Panc1 (cell line): ENCODE measurements at regions not wholly inside any gene's neighbourhood (a gene's known extent, or its start where the extent isn't known, plus 50 kb on each side); places are given as distances from the start of the nearest gene placed in this dataset.

Experiments used
- ATAC-seq: fragments of 200-7000 bp; cut with Tn5 transposase; 2 replicates; pipeline ENCODE4 v1.9.1; 2020; ENCODE audit warnings: mild to moderate bottlenecking, moderate library complexity
- BruUV-seq: library from RNA; stranded (reverse); fragments of 400-500 nt; replicated peaks from 2 replicates; lab custom pipeline; 2021; lab: Mats Ljungman, UMichigan
- CTCF ChIA-PET: fragments of 300-600 bp; sonication (Branson Sonifier 250); formaldehyde crosslinking; loops from one replicate; lab custom pipeline; 2022; ENCODE audit warnings: antibody characterized with exemption; lab: Charles Lee
- POLR2A ChIA-PET: fragments of 300-600 bp; sonication (Branson Sonifier 250); formaldehyde crosslinking; loops from one replicate; lab custom pipeline; 2022; ENCODE audit warnings: antibody characterized with exemption; lab: Charles Lee
- DNase-seq: peaks from one replicate; pipeline ENCODE4 v3.0.0-alpha.2; 2010; ENCODE audit warnings: low read depth, low spot score
- H3K27ac ChIP-seq: 2 replicates; pipeline ENCODE4 v1.5.1; 2011; ENCODE audit warnings: mild to moderate bottlenecking, low read length, inconsistent platforms
- H3K27me3 ChIP-seq: fragments of 200-500 bp; sonication (Bioruptor generic); 2 replicates; pipeline ENCODE4 v1.6.0; 2014; ENCODE audit warnings: low read length, inconsistent platforms; ENCODE audit not compliant: control insufficient read depth, insufficient read depth
- H3K36me3 ChIP-seq: fragments of 200-500 bp; sonication (Bioruptor generic); 2 replicates; pipeline ENCODE4 v1.5.1; 2014; ENCODE audit warnings: inconsistent platforms, mild to moderate bottlenecking, low read length, moderate library complexity; ENCODE audit not compliant: control insufficient read depth, insufficient read depth
- H3K4me1 ChIP-seq: 2 replicates; pipeline ENCODE4 v1.5.1; 2011; ENCODE audit warnings: inconsistent platforms, mild to moderate bottlenecking, low read length, moderate library complexity; ENCODE audit not compliant: control insufficient read depth, insufficient read depth
- H3K4me3 ChIP-seq, 2 experiments: 2 replicates each; pipeline ENCODE4 v1.5.1; 2011 to 2012; ENCODE audit warnings: low read depth in 2 of 2, low read length in 2 of 2, mild to moderate bottlenecking in 2 of 2, inconsistent platforms in 1 of 2, moderate library complexity in 1 of 2
- H3K9me3 ChIP-seq: fragments of 200-500 bp; sonication (Bioruptor generic); 2 replicates; pipeline ENCODE4 v1.5.1; 2014; ENCODE audit warnings: low read depth, mild to moderate bottlenecking, inconsistent platforms, low read length, moderate library complexity; ENCODE audit not compliant: control insufficient read depth, insufficient read depth
- POLR2AphosphoS5 ChIP-seq: IDR thresholded peaks from 2 replicates; pipeline ENCODE4 v1.6.1; 2012; ENCODE audit warnings: mild to moderate bottlenecking, low read depth, low read length, moderate library complexity
- SIN3A ChIP-seq: IDR thresholded peaks from 2 replicates; pipeline ENCODE4 v1.6.1; 2012; ENCODE audit warnings: low read depth, mild to moderate bottlenecking, low read length, moderate library complexity, borderline replicate concordance; ENCODE audit not compliant: insufficient read depth
- TCF7L2 ChIP-seq: IDR thresholded peaks from 2 replicates; pipeline ENCODE4 v1.6.1; 2011; ENCODE audit warnings: mild to moderate bottlenecking, low read depth, low read length, inconsistent platforms
- in situ Hi-C: cut with HindIII; loops from 2 replicates; pipeline ENCODE4 v1.10.0; 2016; ENCODE audit warnings: low sequenced_read_pairs, low pct_unique_long_range_greater_than_20kb
- intact Hi-C: fragments of 100-400 bp; cut with micrococcal nuclease; formaldehyde crosslinking; loops from one replicate; pipeline ENCODE4 v1.10.0; 2022; ENCODE audit not compliant: unreplicated experiment
- TF ChIP-seq, protein P1 (sequence below), 2 experiments: IDR thresholded peaks; 2 replicates each; pipeline ENCODE4 v1.6.1; 2011 to 2012; ENCODE audit warnings: low read depth in 2 of 2, control low read depth in 1 of 2, low read length in 1 of 2, mild to moderate bottlenecking in 1 of 2, moderate library complexity in 1 of 2; ENCODE audit not compliant: insufficient read depth in 1 of 2
- TF ChIP-seq, protein P2 (sequence below): fragments of 450-650 bp; IDR thresholded peaks from 2 replicates; pipeline ENCODE4 v1.5.1; 2017; ENCODE audit warnings: mild to moderate bottlenecking

DNA sequence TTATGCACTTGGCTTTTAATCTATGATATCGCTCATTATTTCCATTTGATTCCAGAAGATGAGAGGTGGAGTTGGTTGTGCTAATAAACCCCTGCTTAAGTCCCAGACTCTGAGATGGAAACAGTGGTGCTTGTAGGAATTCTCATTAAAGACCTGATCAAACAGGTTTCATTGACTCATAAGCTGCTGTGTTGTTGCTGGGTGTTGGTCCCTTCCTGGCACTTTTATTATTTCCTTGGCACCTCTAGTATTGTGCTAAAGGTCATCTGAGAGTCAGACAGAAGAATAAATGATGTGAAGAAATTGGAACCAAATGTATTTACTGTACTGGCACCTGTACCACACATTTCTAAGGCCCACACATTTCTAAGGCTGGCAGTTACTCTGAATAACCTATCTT, 544.7 kb upstream of the NR3C2 start:
- Histone ChIP-seq H3K27ac (no peak overlapping the region), H3K9me3 (no peaks in the 10 kb centered on the region), H3K4me1 (no peaks in the 10 kb centered on the region), H3K27me3 (no peaks in the 10 kb centered on the region), H3K36me3 (no peaks in the 10 kb centered on the region), H3K4me3 (no peak overlapping the region)
- POLR2A ChIA-PET: no interaction called here
- in situ Hi-C loops: no loop called here
- TF ChIP-seq, protein P1, sequence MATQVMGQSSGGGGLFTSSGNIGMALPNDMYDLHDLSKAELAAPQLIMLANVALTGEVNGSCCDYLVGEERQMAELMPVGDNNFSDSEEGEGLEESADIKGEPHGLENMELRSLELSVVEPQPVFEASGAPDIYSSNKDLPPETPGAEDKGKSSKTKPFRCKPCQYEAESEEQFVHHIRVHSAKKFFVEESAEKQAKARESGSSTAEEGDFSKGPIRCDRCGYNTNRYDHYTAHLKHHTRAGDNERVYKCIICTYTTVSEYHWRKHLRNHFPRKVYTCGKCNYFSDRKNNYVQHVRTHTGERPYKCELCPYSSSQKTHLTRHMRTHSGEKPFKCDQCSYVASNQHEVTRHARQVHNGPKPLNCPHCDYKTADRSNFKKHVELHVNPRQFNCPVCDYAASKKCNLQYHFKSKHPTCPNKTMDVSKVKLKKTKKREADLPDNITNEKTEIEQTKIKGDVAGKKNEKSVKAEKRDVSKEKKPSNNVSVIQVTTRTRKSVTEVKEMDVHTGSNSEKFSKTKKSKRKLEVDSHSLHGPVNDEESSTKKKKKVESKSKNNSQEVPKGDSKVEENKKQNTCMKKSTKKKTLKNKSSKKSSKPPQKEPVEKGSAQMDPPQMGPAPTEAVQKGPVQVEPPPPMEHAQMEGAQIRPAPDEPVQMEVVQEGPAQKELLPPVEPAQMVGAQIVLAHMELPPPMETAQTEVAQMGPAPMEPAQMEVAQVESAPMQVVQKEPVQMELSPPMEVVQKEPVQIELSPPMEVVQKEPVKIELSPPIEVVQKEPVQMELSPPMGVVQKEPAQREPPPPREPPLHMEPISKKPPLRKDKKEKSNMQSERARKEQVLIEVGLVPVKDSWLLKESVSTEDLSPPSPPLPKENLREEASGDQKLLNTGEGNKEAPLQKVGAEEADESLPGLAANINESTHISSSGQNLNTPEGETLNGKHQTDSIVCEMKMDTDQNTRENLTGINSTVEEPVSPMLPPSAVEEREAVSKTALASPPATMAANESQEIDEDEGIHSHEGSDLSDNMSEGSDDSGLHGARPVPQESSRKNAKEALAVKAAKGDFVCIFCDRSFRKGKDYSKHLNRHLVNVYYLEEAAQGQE (IDR thresholded peaks at IDR 0.05; ENCODE audit: insufficient read depth in 1 of 2, low read depth in 2 of 2, low read length in 1 of 2): no peak
- TF ChIP-seq, protein P2, sequence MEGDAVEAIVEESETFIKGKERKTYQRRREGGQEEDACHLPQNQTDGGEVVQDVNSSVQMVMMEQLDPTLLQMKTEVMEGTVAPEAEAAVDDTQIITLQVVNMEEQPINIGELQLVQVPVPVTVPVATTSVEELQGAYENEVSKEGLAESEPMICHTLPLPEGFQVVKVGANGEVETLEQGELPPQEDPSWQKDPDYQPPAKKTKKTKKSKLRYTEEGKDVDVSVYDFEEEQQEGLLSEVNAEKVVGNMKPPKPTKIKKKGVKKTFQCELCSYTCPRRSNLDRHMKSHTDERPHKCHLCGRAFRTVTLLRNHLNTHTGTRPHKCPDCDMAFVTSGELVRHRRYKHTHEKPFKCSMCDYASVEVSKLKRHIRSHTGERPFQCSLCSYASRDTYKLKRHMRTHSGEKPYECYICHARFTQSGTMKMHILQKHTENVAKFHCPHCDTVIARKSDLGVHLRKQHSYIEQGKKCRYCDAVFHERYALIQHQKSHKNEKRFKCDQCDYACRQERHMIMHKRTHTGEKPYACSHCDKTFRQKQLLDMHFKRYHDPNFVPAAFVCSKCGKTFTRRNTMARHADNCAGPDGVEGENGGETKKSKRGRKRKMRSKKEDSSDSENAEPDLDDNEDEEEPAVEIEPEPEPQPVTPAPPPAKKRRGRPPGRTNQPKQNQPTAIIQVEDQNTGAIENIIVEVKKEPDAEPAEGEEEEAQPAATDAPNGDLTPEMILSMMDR: no peak
- TF ChIP-seq SIN3A: no peak
- no peak for TF ChIP-seq POLR2AphosphoS5
- no peak for TF ChIP-seq TCF7L2
- CTCF ChIA-PET: no interaction called here
- intact Hi-C loops: no loop called here
- no peak for ATAC-seq
- no peak for DNase-seq
- BruUV-seq: no TSS peak

DNA sequence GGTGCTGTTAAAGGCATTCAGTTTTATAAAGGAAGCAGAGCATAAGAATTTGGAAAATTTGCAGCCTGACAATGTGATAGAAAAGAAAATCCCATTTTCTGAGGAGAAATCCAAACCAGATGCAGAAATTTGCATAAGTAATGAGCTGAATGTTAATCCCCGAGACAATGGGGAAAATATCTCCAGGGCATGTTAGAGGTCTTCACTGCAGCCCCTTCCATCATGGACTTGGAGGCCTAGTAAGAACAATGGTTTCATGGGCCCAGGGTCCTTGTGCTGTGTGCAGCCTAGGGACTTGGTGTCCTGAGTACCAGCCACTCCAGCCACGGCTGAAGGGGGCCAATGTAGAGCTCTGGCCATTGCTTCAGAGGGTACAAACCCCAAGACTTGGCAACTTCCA, 542.7 kb upstream of the NR3C2 start:
- no peaks in the 10 kb centered on the region for H3K9me3 ChIP-seq
- no peaks in the 10 kb centered on the region for H3K4me1 ChIP-seq
- H3K36me3 ChIP-seq: no peaks in the 10 kb centered on the region
- intact Hi-C loops: no loop called here
- POLR2A ChIA-PET: no interaction called here
- no peaks in the 10 kb centered on the region for H3K27me3 ChIP-seq
- DNase-seq (no peak), ATAC-seq (no peak)
- H3K4me3 ChIP-seq: no peak overlapping the region
- no peak for TF ChIP-seq POLR2AphosphoS5
- TF ChIP-seq, protein P2: no peak
- TF ChIP-seq TCF7L2: no peak
- TF ChIP-seq SIN3A: no peak
- TF ChIP-seq, protein P1 (IDR thresholded peaks at IDR 0.05; ENCODE audit: insufficient read depth in 1 of 2, low read depth in 2 of 2, low read length in 1 of 2): no peak
- CTCF ChIA-PET: no interaction called here
- no TSS peak for BruUV-seq
- in situ Hi-C loops: no loop called here
- no peak overlapping the region for H3K27ac ChIP-seq
